ENCODE measurements at regions not wholly inside any gene's neighbourhood (a gene's known extent, or its start where the extent isn't known, plus 50 kb on each side); places are given as distances from the start of the nearest gene placed in this dataset.

GRCh38 chrX:5638572-5638971, 590.1 kb downstream of the NLGN4X start:
- TF ChIP-seq POLR2A (IDR thresholded peaks at IDR 0.05; ENCODE audit: low read depth, low read length), result no peak
- TF ChIP-seq TAF1 (IDR thresholded peaks at IDR 0.05; ENCODE audit: low read depth, low read length), result no peak
- no peak for TF ChIP-seq POLR2AphosphoS5 (IDR thresholded peaks at IDR 0.05; ENCODE audit: low read depth, low read length)
- no peak for TF ChIP-seq PAX5 (IDR thresholded peaks at IDR 0.05; ENCODE audit: insufficient read depth, low read length, severe bottlenecking)

All from GM12891 (cell line).